ENCODE measurements at regions not wholly inside any gene's neighbourhood (a gene's known extent, or its start where the extent isn't known, plus 50 kb on each side); places are given as distances from the start of the nearest gene placed in this dataset.

DNA sequence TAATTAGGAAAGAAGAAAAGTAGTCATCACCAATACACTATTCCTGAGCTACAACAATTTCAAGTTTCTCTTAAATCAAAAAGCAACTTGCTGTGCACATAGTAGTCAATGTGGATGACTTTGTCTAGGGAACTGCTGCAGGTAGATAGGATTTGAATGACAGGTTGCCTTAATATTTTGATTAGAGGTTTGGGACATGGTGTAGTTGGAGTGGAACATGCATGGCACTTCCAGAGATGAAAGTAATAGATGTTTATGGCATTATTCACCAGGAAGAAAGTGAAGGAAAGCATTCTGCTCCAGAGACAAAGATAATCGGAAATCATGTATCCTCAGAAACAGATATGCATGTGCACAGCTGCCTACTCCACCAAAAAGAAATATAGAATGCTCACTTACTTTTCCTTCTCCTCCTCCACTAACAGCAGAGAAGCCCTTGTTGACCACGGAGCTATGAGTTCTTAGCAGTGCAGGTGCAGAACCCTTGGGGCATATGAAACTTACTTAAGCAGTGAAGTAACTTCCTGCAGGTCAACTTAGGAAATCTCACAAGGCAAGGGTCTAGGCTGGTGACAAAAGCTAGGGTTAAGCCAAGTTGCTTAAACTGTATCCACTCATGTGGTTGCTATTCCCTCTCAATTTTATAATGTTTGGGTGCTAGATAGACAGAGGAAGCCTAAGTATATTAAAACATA lies 390.8 kb downstream of the HNRNPD start:
- TF ChIP-seq, protein P1, sequence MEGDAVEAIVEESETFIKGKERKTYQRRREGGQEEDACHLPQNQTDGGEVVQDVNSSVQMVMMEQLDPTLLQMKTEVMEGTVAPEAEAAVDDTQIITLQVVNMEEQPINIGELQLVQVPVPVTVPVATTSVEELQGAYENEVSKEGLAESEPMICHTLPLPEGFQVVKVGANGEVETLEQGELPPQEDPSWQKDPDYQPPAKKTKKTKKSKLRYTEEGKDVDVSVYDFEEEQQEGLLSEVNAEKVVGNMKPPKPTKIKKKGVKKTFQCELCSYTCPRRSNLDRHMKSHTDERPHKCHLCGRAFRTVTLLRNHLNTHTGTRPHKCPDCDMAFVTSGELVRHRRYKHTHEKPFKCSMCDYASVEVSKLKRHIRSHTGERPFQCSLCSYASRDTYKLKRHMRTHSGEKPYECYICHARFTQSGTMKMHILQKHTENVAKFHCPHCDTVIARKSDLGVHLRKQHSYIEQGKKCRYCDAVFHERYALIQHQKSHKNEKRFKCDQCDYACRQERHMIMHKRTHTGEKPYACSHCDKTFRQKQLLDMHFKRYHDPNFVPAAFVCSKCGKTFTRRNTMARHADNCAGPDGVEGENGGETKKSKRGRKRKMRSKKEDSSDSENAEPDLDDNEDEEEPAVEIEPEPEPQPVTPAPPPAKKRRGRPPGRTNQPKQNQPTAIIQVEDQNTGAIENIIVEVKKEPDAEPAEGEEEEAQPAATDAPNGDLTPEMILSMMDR (conservative IDR thresholded peaks at IDR 0.05) = no peak
- H3K27ac ChIP-seq = no peak overlapping the region

DNA sequence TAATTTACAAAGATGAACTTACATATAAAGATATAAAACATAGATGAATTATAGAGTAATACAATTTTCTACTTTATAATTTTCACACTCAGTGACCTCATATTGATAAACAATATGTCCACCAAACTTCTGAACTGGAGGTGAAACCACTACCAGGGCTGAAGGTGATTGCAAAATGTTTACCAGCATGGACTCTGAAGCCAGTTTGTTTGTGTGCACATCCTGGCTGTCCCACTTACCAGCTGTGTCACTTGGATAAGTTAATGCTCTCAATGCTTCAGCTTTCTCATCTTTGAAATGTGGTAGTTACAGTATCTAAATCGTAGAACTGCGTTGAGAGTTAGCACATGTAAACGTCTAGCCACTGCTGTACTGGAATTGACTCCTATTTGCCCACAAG lies 392.6 kb downstream of the HNRNPD start:
- TF ChIP-seq, protein P1 (conservative IDR thresholded peaks at IDR 0.05) = no peak
- H3K27ac ChIP-seq = no peak overlapping the region

DNA sequence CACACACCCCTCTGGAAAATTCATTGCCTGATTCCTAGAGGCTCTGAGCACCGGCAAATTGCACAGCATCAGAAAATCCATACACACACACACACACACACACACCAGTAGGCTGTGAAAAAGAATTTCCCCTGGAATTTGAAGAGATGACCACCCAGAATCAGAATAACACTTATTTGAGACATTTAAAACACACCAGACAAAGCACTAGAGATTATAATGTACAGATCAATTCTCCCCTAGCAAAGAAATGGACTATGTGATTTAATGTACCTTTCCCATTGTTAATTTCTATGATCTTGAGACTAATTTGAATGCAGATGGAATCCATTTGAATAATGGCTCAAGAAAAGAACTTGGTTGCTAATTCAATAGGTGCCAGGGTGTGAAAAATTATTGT lies 399.3 kb downstream of the HNRNPD start:
- TF ChIP-seq, protein P1 (conservative IDR thresholded peaks at IDR 0.05) = no peak
- no peak overlapping the region for H3K27ac ChIP-seq

DNA sequence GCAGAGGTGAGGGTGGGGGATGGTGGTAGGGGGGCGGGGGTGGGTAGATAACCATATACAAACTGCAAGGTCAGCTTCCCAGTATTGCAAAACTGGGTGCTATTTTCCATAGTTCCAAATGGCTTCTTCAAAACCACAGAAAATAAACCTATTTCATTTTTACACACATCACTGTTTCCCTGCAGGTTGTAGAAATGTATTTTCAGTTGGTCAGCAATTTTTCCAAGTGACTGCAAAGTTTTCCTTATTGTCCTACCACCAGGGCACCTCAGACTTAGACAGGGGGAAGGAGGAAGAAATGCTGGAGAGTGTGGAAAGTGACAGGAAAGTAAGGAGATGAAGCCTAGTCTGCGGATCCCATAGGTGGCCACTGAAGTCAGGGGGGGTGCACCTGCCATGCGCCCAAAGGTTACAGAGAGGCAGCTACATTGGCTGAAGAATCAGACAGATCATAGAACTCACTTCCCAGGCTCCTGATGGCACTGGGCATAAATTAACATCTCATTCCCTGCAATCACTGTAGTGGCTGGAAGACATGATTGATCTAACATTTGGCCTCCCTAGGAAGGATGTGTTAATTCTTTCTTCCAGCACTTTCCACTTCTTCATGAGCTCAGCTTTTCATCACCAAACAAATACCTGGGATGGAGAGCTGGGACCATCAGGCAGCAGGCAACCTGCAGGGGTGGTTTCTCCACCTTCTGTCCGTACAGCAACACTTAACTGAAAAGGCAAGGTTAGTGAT lies 402.0 kb downstream of the HNRNPD start:
- H3K27ac ChIP-seq = no peak overlapping the region
- TF ChIP-seq, protein P1 (conservative IDR thresholded peaks at IDR 0.05) = no peak

DNA sequence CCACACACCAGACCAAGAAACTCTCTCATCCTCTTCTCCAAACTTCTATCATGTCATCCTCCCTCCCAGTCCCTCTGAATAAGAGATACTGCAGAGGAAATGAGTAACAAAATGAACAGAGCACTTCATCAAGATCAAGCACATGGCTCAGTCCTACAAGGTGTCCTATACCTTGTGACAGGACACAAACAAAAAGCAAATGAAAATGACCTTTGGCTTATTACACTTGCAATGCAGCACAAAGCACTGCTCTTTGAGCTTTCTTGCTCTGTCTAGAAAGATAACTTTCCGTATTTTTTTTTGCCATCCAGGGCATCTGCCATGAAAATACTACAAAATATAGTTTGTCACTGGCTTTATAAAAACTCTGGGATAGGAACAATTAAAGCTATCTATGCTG lies 402.7 kb downstream of the HNRNPD start:
- TF ChIP-seq, protein P1 (conservative IDR thresholded peaks at IDR 0.05) = no peak
- no peak overlapping the region for H3K27ac ChIP-seq

DNA sequence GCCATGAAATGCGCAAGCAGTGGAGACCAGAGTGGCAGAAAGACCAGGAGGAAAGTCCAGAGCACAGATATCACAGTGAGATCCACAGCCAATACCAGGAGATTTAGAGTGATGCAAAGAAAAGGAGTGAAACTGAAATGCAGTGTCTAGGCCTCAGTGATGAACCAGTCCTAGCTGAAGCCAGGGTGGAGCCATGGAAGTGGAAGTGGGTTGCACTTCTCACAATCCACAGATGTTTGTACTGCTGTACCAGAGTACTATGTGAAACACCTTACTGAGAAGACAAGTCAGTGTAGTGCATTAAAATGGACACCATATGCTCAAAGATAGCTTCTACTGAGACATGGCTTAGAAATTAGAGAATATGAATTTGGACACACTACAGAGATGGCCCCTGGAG lies 403.3 kb downstream of the HNRNPD start:
- TF ChIP-seq, protein P1 (conservative IDR thresholded peaks at IDR 0.05) = no peak
- no peak overlapping the region for H3K27ac ChIP-seq

DNA sequence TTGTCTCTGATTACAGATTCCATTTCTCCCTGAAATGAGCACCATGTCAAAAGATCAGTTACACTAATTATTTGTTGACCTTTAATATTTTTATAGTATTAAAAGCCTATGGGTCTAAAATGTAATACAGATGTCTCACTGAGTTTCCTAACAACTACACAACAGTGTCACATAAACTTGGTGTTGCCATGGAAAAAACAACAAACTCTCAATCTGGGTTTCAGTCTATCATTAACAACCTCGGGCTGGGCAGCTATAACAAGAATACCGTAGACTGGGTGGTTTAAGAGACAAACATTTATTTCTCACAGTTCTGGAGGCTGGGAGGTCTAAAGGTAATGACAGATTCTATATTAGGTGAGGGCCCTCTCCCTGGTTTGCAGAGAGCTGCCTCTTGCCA lies 407.1 kb downstream of the HNRNPD start:
- TF ChIP-seq, protein P1 (conservative IDR thresholded peaks at IDR 0.05) = no peak
- H3K27ac ChIP-seq = no peak overlapping the region

Measured in VCaP (cell line).